Thyroid gland (tissue), 4 donors: ENCODE measurements at regions not wholly inside any gene's neighbourhood (a gene's known extent, or its start where the extent isn't known, plus 50 kb on each side); places are given as distances from the start of the nearest gene placed in this dataset.
"Not testable (repeated sequence)": the region's sequence is repeated elsewhere in the genome, so short reads cannot be mapped to it uniquely, and the experiment has no call there.

ENCODE experiments used
- DNase-seq, 2 donors: peaks; one replicate each; pipeline ENCODE4 v3.0.0-alpha.2; 2019
- H3K27ac ChIP-seq, 3 donors: fragments of 200-600 bp; sonication (generic); 1 replicate in 2 of 3; 2 replicates in 1 of 3; pipeline ENCODE4 v1.5.1; 2016 to 2019; ENCODE audit warnings: mild to moderate bottlenecking in 1 of 3, moderate library complexity in 1 of 3
- H3K27me3 ChIP-seq: fragments of 200-600 bp; sonication (generic); one replicate; pipeline ENCODE4 v1.5.1; 2019
- H3K36me3 ChIP-seq, 2 donors: fragments of 200-600 bp; sonication (generic); one replicate each; pipeline ENCODE4 v1.5.1; 2016 to 2019
- H3K4me1 ChIP-seq, 2 donors: fragments of 200-600 bp; sonication (generic); one replicate each; pipeline ENCODE4 v1.5.1; 2017 to 2019
- H3K4me3 ChIP-seq, 3 donors: fragments of 200-600 bp; sonication (generic); replicated peaks in 1 of 3; 1 replicate in 2 of 3; 2 replicates in 1 of 3; pipeline ENCODE4 v1.5.1; 2016; ENCODE audit warnings: mild to moderate bottlenecking in 1 of 3
- H3K9me3 ChIP-seq: fragments of 200-600 bp; sonication (generic); one replicate; pipeline ENCODE4 v1.5.1; 2017
- CTCF ChIP-seq, 6 experiments: fragments of 200-600 bp in 3 of 6; fragments of 450-650 bp in 3 of 6; sonication (generic) in 3 of 6; IDR thresholded peaks; one replicate each; pipeline ENCODE4 v1.5.1; 2016 to 2019; ENCODE audit warnings: antibody characterized with exemption in 6 of 6, mild to moderate bottlenecking in 2 of 6, inconsistent platforms in 1 of 6, moderate library complexity in 1 of 6
- POLR2A ChIP-seq, 2 donors: fragments of 450-650 bp; IDR thresholded peaks; one replicate each; pipeline ENCODE4 v1.6.1; 2017; ENCODE audit warnings: antibody characterized with exemption in 2 of 2, mild to moderate bottlenecking in 2 of 2, moderate library complexity in 1 of 2
- WGBS, 2 donors: methylation state at CpG; one replicate each; pipeline ENCODE4 v1.1.5; 2017; 5-methylcytosine and 5-hydroxymethylcytosine counted together
- intact Hi-C: fragments of 100-400 bp; cut with DNase I; formaldehyde crosslinking; loops from one replicate; pipeline ENCODE4 v1.15.1; 2023

- WGBS, 2 donors = 89 to 95% methylated on average over 4 of the region's 4 CpGs
- Histone ChIP-seq H3K27me3 (no peaks in the 10 kb centered on the region), H3K27ac (no peak overlapping the region), H3K36me3 (no peaks in the 10 kb centered on the region), H3K4me3 (no peak overlapping the region), H3K9me3 (no peaks in the 10 kb centered on the region), H3K4me1 (peaks cover 0 to 2% of the 10 kb centered on the region in 2 donors)
- TF ChIP-seq CTCF (IDR thresholded peaks at IDR 0.05) (no peak), POLR2A (IDR thresholded peaks at IDR 0.05) (no peak)
- intact Hi-C loops = no loop called here
- DNase-seq = no peak
Measured at GRCh38 chr2:175595139-175595538, 406.9 kb downstream of the LNPK start.

DNA sequence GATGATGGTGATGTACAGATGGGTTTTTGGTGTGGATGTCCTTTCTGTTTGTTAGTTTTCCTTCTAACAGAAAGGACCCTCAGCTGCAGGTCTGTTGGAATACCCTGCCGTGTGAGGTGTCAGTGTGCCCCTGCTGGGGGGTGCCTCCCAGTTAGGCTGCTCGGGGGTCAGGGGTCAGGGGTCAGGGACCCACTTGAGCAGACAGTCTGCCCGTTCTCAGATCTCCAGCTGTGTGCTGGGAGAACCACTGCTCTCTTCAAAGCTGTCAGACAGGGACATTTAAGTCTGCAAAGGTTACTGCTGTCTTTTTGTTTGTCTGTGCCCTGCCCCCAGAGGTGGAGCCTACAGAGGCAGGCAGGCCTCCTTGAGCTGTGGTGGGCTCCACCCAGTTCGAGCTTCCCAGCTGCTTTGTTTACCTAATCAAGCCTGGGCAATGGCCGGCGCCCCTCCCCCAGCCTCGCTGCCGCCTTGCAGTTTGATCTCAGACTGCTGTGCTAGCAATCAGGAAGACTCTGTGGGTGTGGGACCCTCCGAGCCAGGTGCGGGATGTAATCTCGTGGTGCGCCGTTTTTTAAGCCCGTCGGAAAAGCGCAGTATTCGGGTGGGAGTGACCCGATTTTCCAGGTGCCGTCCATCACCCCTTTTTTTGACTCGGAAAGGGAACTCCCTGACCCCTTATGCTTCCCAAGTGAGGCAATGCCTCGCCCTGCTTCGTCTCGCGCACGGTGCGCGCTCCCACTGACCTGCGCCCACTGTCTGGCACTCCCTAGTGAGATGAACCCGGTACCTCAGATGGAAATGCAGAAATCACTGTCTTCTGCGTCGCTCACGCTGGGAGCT is 408.2 kb downstream of the LNPK start:
- DNase-seq, H3K9me3 ChIP-seq, H3K4me3 ChIP-seq, H3K4me1 ChIP-seq, H3K27me3 ChIP-seq, H3K36me3 ChIP-seq, intact Hi-C loops, H3K27ac ChIP-seq: not testable (repeated sequence)
- WGBS, 2 donors = 87 to 88% methylated on average over 28 to 29 of the region's 32 CpGs

GRCh38 chr2:175588213-175588612 is 406.7 kb upstream of the ATP5MC3 start:
- intact Hi-C loops, H3K4me1 ChIP-seq, DNase-seq, H3K4me3 ChIP-seq, H3K27me3 ChIP-seq, H3K27ac ChIP-seq, H3K36me3 ChIP-seq, H3K9me3 ChIP-seq: not testable (repeated sequence)
- 100% methylated on average over 1 of the region's 1 CpG for WGBS, 2 donors

GRCh38 chr2:175585496-175585895 is 404.0 kb upstream of the ATP5MC3 start:
- DNase-seq = no peak
- Histone ChIP-seq H3K36me3 (no peaks in the 10 kb centered on the region), H3K9me3 (no peaks in the 10 kb centered on the region), H3K27me3 (no peaks in the 10 kb centered on the region), H3K27ac (no peak overlapping the region), H3K4me1 (no peaks in the 10 kb centered on the region), H3K4me3 (no peak overlapping the region)
- 73 to 81% methylated on average over 1 of the region's 1 CpG for WGBS, 2 donors
- TF ChIP-seq CTCF (IDR thresholded peaks at IDR 0.05) = no peak
- no peak for TF ChIP-seq POLR2A (IDR thresholded peaks at IDR 0.05)
- intact Hi-C loops = no loop called here

GRCh38 chr2:175580652-175581051 is 399.1 kb upstream of the ATP5MC3 start:
- WGBS, 2 donors = 71 to 84% methylated on average over 1 of the region's 1 CpG
- H3K36me3 ChIP-seq = no peaks in the 10 kb centered on the region
- no peaks in the 10 kb centered on the region for H3K27me3 ChIP-seq
- no peak for DNase-seq
- H3K9me3 ChIP-seq = no peaks in the 10 kb centered on the region
- no peak overlapping the region for H3K27ac ChIP-seq
- no peak for TF ChIP-seq CTCF (IDR thresholded peaks at IDR 0.05)
- TF ChIP-seq POLR2A (IDR thresholded peaks at IDR 0.05) = no peak
- H3K4me3 ChIP-seq = no peak overlapping the region
- intact Hi-C loops = no loop called here
- peaks cover 9% of the 10 kb centered on the region in 2 donors for H3K4me1 ChIP-seq

DNA sequence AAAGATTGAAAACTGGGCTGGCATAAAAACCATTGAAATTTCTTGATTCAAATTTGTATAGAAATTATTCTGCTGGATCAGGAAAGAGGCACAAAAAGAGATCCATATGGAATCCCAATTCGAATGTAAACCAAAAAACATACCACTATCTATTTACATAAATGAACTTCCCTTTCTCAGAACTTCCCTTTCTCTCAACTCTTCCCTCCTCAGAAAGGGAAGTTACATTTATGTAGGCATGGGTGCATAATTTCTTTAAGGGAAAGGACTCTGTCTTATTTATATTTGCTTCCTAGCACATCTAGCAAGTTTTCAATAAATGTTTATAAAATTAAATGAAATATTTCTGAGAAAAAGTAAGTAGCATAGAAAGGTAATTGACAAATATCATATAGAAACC is 398.1 kb upstream of the ATP5MC3 start:
- Histone ChIP-seq H3K4me1 (peaks cover 9% of the 10 kb centered on the region in 2 donors), H3K27ac (no peak overlapping the region), H3K4me3 (no peak overlapping the region), H3K36me3 (no peaks in the 10 kb centered on the region), H3K9me3 (no peaks in the 10 kb centered on the region), H3K27me3 (no peaks in the 10 kb centered on the region)
- TF ChIP-seq CTCF (IDR thresholded peaks at IDR 0.05) (no peak), POLR2A (IDR thresholded peaks at IDR 0.05) (no peak)
- DNase-seq = no peak
- WGBS, 2 donors = 69 to 75% methylated on average over 1 of the region's 1 CpG
- intact Hi-C loops = no loop called here
